ENCODE measurements at regions not wholly inside any gene's neighbourhood (a gene's known extent, or its start where the extent isn't known, plus 50 kb on each side); places are given as distances from the start of the nearest gene placed in this dataset.

DNA sequence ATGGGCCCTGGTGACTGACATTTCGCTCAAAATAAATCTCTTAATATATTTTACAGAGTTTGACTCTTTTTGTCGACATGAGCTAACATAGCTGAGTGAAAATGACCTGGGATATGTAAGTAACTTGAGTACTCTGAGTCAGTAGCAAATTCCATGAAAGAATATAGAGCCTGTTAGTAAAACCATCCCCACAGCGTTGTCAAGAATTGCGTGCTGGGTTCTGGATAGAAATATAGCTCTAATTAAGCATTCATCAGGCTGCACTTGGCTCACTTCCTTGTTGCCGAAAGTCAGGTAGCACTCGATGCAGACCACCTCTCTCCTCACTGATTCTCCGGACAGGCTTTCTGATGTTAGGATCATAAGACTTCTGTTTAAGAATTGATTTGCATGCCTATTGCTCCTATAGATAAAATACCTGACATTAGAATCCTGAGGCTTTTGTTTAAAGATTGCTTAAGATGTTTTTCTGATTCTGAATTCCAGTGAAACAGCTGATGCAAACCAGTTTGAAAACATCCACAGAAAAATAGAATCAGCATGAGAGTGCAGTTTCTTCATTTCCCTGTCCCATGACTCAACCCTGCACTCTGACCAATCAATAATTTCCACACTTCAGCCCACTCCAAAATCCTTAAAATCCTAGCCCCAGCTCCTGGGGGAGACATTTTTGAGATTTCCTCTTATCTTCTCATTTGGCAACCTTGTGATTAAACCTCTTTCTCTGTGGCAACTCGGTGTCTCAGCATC is 310.6 kb downstream of the DIRAS2 start (continued):
- no peak for TF ChIP-seq CTCF (IDR thresholded peaks at IDR 0.05 in 2 of 3, conservative IDR thresholded peaks at IDR 0.05 in 1 of 3; ENCODE audit: control insufficient read depth in 2 of 3, extremely low read depth in 1 of 3, insufficient read depth in 1 of 3, low read depth in 3 of 3, low read length in 3 of 3)

DNA sequence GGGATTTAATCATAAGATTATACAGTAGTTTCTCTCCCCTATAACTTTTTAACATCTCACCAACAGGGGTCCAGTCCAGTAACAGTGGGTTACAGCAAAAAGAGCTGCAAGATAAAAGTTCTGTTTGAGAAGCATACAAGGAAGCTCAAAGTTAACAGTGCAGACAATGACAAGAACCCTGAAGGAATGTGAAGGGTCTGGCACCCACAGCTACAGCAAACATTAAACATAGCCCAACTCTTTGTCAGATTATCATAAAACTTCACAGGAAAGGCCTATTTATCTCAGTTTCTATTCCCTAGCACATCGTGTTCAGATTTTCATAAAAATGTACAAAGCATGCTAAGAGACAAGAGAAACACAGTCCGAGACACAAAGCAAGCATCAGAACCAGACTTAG is 309.4 kb downstream of the DIRAS2 start:
- Histone ChIP-seq H3K4me2 (ENCODE audit: control insufficient read depth, insufficient read depth) (no peak overlapping the region), H3K9ac (ENCODE audit: control insufficient read depth, insufficient read depth, low read length) (no peak overlapping the region), H3K4me3 (no peak overlapping the region), H4K20me1 (ENCODE audit: control insufficient read depth, insufficient read depth) (no peaks in the 10 kb centered on the region), H3K9me3 (replicated peaks; ENCODE audit: control insufficient read depth, insufficient read depth, low read length) (no peaks in the 10 kb centered on the region), H3K79me2 (ENCODE audit: control insufficient read depth, insufficient read depth, low read length) (no peaks in the 10 kb centered on the region), H3K36me3 (ENCODE audit: control insufficient read depth in 2 of 2, insufficient read depth in 2 of 2, low read length in 1 of 2) (no peaks in the 10 kb centered on the region), H2AFZ (ENCODE audit: control insufficient read depth, low read depth, low read length) (no peak overlapping the region), H3K4me1 (ENCODE audit: control insufficient read depth, insufficient read depth, low read length) (no peaks in the 10 kb centered on the region), H3K27me3 (replicated peaks in 1 of 2; ENCODE audit: control insufficient read depth in 2 of 2, insufficient read depth in 2 of 2, low read length in 1 of 2) (no peaks in the 10 kb centered on the region), H3K27ac (ENCODE audit: control insufficient read depth, insufficient read depth) (no peak overlapping the region)
- DNase-seq (ENCODE audit: low read depth, low spot score) (no peak), FAIRE-seq (no peak), ATAC-seq (no peak)
- no TSS peak for BruUV-seq (replicated peaks)
- ChIA-PET POLR2A (no interaction called here), RAD21 (ENCODE audit: unreplicated experiment) (no interaction called here), CTCF (interaction anchor here (1.4 kb wide), 1 partner anchor 10 kb away, joined by 3 read pairs; no protein-coding TSS in a partner anchor), SMC1A (ENCODE audit: uncharacterized antibody, unreplicated experiment) (interaction anchor here (1.3 kb wide), 1 partner anchor 13 kb away, joined by 4 read pairs; no protein-coding TSS in a partner anchor)
- 55% methylated on average over 2 of the region's 2 CpGs for WGBS (ENCODE audit: insufficient coverage, insufficient replicate concordance, low lambda C conversion rate, missing lambda C conversion rate)
- in situ Hi-C loops (cut with MboI) (no loop called here), intact Hi-C loops (cut with micrococcal nuclease; ENCODE audit: unreplicated experiment) (no loop called here)
- TF ChIP-seq GABPA (IDR thresholded peaks at IDR 0.05; ENCODE audit: low read depth) (no peak), YY1 (IDR thresholded peaks at IDR 0.05; ENCODE audit: low read depth, low read length) (no peak), PAX8 (IDR thresholded peaks at IDR 0.05) (no peak), HCFC1 (IDR thresholded peaks at IDR 0.05; ENCODE audit: low read length) (no peak), HDAC2 (IDR thresholded peaks at IDR 0.05) (no peak), EED (IDR thresholded peaks at IDR 0.05; ENCODE audit: low read depth) (no peak), ETV6 (conservative IDR thresholded peaks at IDR 0.05 in 1 of 2, IDR thresholded peaks at IDR 0.05 in 1 of 2; ENCODE audit: borderline replicate concordance in 1 of 2, low read depth in 1 of 2) (no peak), YBX1 (IDR thresholded peaks at IDR 0.05) (no peak), NR2C1 (IDR thresholded peaks at IDR 0.05) (no peak), ZBED1 (IDR thresholded peaks at IDR 0.05; ENCODE audit: borderline replicate concordance) (no peak), EGR1 (IDR thresholded peaks at IDR 0.05; ENCODE audit: borderline replicate concordance in 1 of 2, low read depth in 2 of 2, low read length in 2 of 2) (no peak), NFYB (IDR thresholded peaks at IDR 0.05; ENCODE audit: insufficient read depth, low read depth, low read length) (no peak), KLF5 (IDR thresholded peaks at IDR 0.05; ENCODE audit: partially characterized antibody) (no peak), GATAD2B (conservative IDR thresholded peaks at IDR 0.05; ENCODE audit: low read depth) (no peak), IRF4 (IDR thresholded peaks at IDR 0.05; ENCODE audit: low read depth, low read length) (no peak)
- TF ChIP-seq, protein P1, sequence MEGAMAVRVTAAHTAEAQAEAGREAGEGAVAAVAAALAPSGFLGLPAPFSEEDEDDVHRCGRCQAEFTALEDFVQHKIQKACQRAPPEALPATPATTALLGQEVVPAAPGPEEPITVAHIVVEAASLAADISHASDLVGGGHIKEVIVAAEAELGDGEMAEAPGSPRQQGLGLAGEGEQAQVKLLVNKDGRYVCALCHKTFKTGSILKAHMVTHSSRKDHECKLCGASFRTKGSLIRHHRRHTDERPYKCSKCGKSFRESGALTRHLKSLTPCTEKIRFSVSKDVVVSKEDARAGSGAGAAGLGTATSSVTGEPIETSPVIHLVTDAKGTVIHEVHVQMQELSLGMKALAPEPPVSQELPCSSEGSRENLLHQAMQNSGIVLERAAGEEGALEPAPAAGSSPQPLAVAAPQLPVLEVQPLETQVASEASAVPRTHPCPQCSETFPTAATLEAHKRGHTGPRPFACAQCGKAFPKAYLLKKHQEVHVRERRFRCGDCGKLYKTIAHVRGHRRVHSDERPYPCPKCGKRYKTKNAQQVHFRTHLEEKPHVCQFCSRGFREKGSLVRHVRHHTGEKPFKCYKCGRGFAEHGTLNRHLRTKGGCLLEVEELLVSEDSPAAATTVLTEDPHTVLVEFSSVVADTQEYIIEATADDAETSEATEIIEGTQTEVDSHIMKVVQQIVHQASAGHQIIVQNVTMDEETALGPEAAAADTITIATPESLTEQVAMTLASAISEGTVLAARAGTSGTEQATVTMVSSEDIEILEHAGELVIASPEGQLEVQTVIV (IDR thresholded peaks at IDR 0.05; ENCODE audit: borderline replicate concordance, partially characterized antibody): no peak
